Suppressor macrophage treated with lipopolysaccharide for 4 hours (primary cell): ENCODE measurements at regions not wholly inside any gene's neighbourhood (a gene's known extent, or its start where the extent isn't known, plus 50 kb on each side); places are given as distances from the start of the nearest gene placed in this dataset.

Experiments
- DNase-seq: peaks from one replicate; pipeline ENCODE4 v3.0.0-alpha.2; 2020

GRCh38 chr1:36641776-36642175, 159.1 kb upstream of the CSF3R start:
- no peak for DNase-seq

- DNase-seq, result no peak
Observed at GRCh38 chr1:36639461-36639860, 156.7 kb upstream of the CSF3R start.

DNA sequence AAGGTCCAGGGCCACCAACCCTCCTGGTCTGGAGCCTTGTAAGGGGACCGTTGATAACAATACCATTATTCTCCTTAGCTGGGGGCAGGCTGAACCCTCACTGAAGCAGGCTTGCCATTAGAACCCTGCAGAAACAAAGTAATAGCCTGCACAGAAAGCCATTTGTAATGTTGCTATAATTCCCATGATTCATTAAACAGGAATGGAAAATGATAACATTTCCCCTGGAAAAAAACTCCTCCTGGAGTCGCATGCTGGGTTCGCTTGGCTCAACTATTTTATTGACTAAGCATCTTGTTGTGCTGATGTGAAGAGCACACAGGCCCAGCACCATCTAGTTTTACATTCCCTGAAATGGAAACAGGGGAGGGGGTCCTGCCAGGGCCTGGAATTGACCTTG, 155.6 kb upstream of the CSF3R start:
- DNase-seq, result no peak

GRCh38 chr1:36636206-36636605, 153.5 kb upstream of the CSF3R start:
- no peak for DNase-seq

DNA sequence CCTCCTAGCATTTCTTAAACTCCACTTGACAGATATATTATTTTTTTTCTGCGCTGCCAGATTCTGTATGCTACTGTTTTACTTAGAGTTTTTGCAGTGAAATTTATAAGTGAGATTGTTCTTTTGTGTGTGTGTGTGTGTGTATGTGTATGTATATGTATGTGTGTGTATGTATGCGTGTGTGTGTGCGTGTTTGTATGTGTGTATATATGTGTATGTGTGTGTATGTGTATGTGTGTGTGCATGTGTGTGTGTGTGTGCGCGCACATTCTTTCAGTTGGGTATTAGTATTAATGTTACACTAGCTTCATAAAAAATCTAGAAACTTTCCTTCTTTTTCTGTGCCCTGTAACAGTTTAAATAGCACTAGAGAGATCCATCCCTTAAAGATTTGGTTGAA, 152.6 kb upstream of the CSF3R start:
- no peak for DNase-seq

DNA sequence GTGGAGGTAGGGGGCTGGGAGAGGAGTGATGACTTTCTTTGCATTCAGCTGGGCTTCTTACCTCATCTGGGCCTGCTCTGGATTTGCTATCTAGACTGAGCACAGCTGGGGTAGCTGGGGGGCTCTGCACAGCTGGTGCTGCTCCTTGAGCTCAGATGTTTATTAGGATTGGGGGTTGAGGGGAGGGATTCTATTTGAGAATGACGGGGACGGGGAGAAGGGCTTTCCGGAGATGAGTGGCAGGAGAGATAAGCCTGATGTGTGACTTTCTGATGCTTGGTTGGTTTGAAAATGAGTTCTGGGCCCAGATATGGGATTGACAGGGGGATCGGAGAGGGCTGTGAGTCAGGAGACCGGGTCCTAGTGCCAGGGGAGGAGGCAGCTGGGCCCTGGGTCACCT, 146.1 kb upstream of the CSF3R start:
- DNase-seq, result no peak

- DNase-seq, result no peak
Observed at GRCh38 chr1:36626435-36626834, 143.7 kb upstream of the CSF3R start.

DNA sequence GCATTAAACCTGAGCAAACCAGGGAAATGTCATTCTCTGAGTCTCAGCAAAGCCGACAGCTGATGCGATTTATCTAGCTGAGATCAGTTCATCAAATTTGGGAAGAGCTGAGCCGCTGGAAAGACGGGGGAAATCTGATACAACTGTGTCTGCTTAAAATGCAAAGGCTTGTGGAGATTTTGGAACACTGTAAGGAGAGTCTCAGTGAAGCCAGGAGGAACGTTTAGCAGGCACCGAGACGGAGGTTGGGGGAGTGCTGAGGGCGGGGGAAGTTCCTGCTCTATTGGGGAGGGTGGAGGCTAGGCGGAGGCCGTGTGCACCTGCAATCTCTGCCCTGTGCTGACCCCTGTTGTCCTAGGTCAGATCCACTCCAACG, 143.2 kb upstream of the CSF3R start:
- no peak for DNase-seq

DNA sequence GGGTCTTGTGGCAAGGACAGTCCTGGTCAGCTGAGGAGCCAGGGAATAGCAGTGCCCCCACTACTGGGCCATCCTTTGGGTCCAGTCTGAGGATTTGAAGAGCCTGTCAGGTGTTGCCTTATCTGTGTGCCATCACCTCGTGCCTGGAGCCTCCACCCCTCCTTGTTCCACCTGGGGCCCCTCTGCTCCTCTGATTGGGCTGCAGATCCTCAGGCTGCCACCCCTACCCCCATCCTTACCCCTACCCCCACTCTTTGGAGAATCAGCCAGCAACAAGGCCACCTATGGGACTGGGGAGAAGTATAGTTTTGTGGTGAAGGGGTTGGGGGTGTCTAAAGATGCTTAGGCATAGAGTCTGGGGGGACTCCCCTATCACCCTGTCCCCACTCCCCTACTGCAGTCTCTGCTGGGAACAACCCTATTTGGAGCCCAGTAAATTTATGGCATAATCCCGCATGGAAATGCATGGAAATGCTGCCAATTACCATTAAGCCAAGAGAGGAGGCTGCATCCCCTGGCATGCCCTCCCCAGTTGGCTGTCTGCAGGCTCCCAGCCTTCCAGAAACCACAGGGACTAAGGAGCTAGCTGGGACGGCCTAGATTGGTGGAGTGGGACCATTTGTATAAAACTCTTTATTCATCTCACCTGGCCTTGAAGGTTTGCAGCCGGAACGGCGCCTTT, 142.7 kb upstream of the CSF3R start:
- DNase-seq, result no peak

- DNase-seq, result no peak
Observed at GRCh38 chr1:36624466-36624865, 141.8 kb upstream of the CSF3R start.

DNA sequence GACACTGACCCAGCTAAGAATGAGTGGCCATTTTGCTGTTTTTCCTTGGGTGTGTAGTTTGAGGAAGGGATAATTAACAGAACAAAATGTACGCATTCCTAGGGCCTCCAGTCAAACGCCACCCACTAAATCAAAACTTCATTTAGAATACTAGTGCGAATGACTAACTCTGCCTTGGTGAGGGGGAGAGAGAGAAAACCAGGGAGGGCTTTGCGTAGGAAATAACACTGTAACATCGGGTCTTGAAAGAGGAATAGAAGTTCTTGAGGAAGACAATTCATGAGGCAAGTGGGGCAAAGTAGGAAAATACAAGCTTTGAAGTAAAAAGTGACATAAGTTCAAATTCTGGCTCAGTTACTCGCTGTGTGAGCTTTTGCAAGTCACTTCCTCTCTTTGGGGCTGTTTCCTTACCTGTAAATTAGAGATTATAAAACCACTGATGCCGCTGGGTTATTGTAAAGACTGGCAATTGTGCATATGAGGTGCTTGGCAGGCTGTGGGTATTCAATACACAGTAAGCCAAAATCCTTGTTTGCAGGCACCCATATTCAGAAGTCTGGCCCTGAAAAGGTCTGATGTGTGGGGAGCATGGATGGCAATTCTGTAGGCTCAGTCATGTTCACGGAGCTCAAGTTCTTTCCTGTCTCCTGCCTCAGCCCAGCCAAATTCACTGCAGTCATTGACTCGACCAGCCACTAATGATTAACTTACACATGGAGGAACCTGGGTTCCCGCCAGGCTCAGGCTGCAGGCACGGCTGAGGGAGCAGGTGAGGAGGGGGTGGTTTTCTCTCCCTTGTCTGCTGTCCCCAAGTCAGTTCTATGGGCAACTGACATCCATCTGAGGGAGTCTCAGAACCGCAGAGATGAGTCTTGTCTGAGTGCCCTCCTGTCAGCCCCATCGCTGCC, 140.3 kb upstream of the CSF3R start:
- no peak for DNase-seq

DNA sequence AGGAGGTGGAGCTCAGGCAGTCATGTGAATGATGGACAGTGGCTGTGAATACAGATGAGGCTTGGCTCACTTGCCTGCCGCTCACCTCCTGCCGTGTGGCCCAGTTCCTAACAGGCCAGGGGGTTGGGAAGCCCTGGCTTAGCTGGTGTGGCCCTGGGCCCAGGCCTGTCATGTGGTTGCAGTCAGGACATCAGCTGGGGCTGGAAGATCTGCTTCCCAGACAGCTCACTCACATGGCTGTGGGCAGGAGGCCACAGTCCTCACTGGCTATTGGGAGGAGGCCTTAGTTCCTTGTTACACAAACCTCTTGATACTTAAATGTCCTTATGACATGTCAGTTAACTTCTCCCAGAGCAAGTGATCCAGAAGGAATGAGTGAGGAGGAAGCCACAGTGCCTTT, 138.8 kb upstream of the CSF3R start:
- DNase-seq, result no peak

DNA sequence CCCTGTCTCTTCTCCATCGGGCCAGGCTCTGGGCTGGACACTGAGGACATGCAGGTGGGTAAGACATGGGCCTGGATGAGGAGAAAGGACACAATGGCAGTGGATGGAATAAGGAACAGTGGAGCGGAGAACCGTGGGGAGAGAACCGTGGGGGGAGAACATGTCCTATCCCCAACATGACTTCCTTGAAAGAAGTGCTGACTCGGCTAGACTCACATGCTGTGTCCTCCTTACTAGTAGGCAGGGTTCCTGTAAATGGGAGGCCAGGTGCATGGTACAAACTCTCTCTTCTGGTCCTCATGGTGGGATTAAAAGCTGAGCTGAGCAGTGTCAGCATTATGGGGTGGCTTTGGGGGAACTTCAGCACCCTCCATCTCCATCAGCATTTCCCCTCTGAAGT, 137.4 kb upstream of the CSF3R start:
- DNase-seq, result no peak

DNA sequence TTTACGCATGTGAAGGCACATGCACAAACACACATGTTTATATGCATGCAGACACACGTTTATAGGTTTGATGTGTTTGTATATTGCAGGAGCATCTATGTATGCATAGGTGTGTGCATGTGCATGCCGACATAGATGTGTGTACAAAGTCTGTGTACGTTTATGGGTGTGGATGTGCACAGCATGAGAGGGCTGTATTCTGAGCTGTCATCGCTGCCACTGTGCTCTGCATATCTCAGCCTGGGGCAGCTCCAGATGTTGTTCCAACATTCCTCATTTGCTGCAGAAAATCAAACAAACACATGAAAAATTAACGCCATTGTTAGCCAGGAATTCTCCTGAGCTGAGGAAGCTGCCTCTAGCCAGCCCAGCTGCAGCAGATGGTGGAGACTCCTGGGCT, 132.3 kb upstream of the CSF3R start:
- no peak for DNase-seq

- no peak for DNase-seq
Observed at GRCh38 chr1:36614571-36614970, 131.9 kb upstream of the CSF3R start.

DNA sequence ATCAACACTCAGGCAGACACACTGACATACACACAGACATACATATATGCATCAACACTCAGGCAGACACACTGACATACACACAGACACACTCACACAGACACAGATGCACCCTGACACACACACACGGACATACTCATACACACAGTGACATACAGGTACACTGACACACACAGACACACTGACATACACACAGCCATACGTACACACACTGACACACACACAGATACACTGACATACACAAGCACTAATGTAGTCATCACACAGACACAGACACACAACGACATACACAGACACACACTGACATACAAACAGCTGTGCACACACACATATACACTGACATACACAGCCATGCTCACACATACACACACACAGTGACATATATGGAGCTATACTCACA, 131.0 kb upstream of the CSF3R start:
- no peak for DNase-seq

GRCh38 chr1:36612881-36613280, 130.2 kb upstream of the CSF3R start:
- no peak for DNase-seq

DNA sequence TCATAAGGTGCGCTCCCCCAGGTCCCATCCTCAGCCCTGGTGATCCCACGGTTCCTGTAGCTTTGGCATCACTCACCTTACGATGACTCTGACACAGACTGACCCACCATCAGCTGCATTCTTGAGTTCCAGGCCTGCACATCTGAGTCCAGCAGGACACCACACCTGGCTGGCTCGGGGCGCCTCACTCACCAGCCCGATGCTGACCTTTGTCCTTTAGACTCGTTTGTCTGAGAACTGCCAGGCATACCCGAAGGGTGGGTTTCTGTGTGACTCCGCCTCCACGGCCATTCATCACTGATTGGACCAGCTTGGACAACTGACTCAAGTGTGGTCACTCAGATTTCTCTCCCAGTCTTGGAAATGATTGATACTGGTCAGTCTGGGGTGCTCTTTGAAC, 129.4 kb upstream of the CSF3R start:
- DNase-seq, result no peak

- peak; percentile 65 for DNase-seq
Observed at GRCh38 chr1:36609241-36610027, 126.7 kb upstream of the CSF3R start.

DNA sequence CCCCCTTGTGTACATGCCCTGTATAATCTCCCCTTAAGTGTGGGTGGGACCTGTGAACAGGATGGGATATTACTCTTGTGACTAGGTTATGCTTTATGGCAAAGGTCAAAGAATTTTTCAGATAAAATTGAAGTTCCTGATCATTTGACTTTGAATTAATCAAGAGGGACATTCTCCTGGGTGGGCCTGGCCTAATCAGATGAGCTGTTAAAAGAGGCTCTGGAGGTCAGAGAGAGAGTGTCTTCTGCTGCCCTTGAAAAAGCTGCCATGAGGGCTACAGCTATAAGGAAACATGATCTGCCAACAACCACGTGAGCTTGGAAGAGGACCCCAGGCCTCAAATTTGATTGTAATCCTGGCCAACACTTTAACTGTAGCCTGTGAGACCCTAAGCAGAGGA, 125.6 kb upstream of the CSF3R start:
- DNase-seq, result no peak

DNA sequence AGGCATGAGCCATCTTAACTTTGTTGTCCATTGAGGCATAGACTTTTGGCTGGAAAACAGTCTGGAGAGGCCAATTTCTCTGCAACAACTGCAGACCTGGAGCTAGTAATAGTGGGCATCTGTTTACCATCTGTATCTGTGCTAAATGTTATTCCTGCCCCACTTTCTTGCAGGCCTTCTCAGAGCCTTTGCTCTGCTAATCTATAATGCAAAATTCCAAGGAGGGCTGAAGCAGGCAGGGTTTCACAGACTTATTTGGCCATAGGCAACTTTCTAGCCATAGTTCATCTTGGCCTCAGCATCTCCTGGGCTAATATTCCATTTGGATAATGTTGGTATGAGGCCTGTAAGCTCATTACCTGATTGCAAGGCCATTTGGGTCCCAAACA, 124.5 kb upstream of the CSF3R start:
- DNase-seq, result no peak

DNA sequence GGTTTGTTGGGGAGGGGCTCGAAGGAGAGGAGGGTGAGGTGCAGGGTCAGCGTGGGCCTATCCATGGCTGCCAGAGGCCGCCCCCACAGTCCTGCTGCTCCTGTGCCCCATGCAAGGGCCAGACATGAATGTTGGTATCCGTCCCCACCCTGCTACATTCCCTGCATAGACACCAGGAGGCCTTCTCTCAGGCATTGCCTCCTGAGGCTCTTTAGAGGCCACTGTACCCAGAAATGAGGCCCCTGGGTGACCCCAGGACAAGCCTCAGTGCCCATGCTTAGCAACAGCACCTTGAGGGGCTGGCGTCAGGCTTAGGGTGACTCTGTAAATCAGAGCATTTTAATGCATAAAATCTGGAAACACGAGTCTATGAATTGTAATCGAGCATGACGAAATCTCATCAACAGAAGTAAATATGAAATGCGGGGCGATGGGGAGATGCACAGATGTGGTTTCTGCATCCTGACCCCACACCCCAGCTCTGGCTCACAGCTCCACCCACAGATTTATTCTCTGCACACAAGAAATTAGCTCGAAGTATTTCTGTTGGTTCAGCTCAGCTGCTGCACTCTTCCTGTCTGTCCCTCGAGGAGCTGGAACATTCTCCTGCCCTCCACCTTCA, 124.0 kb upstream of the CSF3R start:
- no peak for DNase-seq

DNA sequence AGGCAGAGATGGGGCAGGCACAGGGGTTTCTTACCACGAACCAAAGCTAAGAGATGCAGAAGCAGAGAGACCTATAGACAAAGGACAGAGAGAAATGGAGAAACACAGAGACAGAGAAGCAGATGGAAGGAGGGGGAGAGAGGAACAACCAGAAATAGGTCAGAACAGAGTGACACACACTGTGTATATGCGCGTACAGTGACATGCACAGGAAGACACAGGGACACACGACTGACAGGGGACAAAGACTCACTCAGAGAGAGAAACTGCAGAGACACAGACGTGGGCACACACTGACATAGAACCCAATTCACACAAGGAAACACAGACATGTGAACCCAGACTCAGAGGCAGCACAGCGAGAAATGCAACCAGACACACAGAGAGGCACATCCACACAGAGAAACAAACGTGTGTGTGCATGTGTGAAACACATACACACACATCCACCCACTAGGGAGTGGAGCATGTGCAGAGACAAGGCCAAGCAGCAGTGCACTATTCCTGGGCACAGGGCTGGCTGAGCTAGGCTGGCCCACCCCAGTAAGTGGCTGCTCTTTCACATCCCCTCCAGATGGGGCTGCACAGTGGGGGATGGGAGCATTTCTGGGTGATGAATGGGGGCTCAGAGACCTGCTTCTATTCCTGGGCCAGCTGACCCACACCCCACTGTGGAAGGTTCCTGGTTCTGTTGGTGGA, 123.4 kb upstream of the CSF3R start:
- DNase-seq, result no peak
